OCI-LY7 (cell line): ENCODE measurements at regions not wholly inside any gene's neighbourhood (a gene's known extent, or its start where the extent isn't known, plus 50 kb on each side); places are given as distances from the start of the nearest gene placed in this dataset.

Source experiments
- CTCF ChIP-seq: fragments of 200-600 bp; sonication (generic); conservative IDR thresholded peaks from 2 replicates; pipeline ENCODE4 v1.5.1; 2014; ENCODE audit warnings: mild to moderate bottlenecking, antibody characterized with exemption, low read length, moderate library complexity, mixed read lengths
- EZH2phosphoT487 ChIP-seq: fragments of 200-600 bp; sonication (generic); IDR thresholded peaks from 2 replicates; pipeline ENCODE4 v1.6.1; 2018; ENCODE audit warnings: low read depth, borderline replicate concordance, mild to moderate bottlenecking, mixed run types, antibody characterized with exemption, low read length, moderate library complexity, mixed read lengths

- TF ChIP-seq CTCF (no peak), EZH2phosphoT487 (no peak)
Observed at GRCh38 chr6:22878324-22878701, 308.9 kb downstream of the HDGFL1 start.
